ENCODE measurements at regions not wholly inside any gene's neighbourhood (a gene's known extent, or its start where the extent isn't known, plus 50 kb on each side); places are given as distances from the start of the nearest gene placed in this dataset.

- TF ChIP-seq EZH2phosphoT487 (IDR thresholded peaks at IDR 0.05; ENCODE audit: low read depth) (no peak), CTCF (IDR thresholded peaks at IDR 0.05; ENCODE audit: low read depth, low read length) (no peak)
These were observed 469.3 kb upstream of the MAN1A1 start for GRCh38 chr6:119818876-119819275.
